Adipocyte (in vitro differentiated cells): ENCODE measurements at regions not wholly inside any gene's neighbourhood (a gene's known extent, or its start where the extent isn't known, plus 50 kb on each side); places are given as distances from the start of the nearest gene placed in this dataset.

Source experiments
- DNase-seq: peaks from one replicate; pipeline ENCODE4 v3.0.0-alpha.2; 2015; ENCODE audit warnings: low read depth
- H3K27me3 ChIP-seq: replicated peaks from 2 replicates; pipeline ENCODE4 v1.7.0; 2013; ENCODE audit warnings: mild to moderate bottlenecking, low read length, moderate library complexity; ENCODE audit not compliant: control insufficient read depth, insufficient read depth
- H3K36me3 ChIP-seq: 2 replicates; pipeline ENCODE4 v1.7.0; 2013; ENCODE audit warnings: low read length, mild to moderate bottlenecking, moderate library complexity; ENCODE audit not compliant: control insufficient read depth, insufficient read depth, severe bottlenecking
- H3K4me1 ChIP-seq: 2 replicates; pipeline ENCODE4 v1.7.0; 2013; ENCODE audit warnings: mild to moderate bottlenecking, low read length, moderate library complexity; ENCODE audit not compliant: control insufficient read depth, insufficient read depth
- H3K4me3 ChIP-seq: 2 replicates; pipeline ENCODE4 v1.7.0; 2013; ENCODE audit warnings: mild to moderate bottlenecking, low read length, moderate library complexity
- H3K9ac ChIP-seq: 2 replicates; pipeline ENCODE4 v1.7.0; 2013; ENCODE audit warnings: mild to moderate bottlenecking, low read length, moderate library complexity
- H3K9me3 ChIP-seq: 2 replicates; pipeline ENCODE4 v1.7.0; 2013; ENCODE audit warnings: mild to moderate bottlenecking, low read length, moderate library complexity; ENCODE audit not compliant: control insufficient read depth

DNA sequence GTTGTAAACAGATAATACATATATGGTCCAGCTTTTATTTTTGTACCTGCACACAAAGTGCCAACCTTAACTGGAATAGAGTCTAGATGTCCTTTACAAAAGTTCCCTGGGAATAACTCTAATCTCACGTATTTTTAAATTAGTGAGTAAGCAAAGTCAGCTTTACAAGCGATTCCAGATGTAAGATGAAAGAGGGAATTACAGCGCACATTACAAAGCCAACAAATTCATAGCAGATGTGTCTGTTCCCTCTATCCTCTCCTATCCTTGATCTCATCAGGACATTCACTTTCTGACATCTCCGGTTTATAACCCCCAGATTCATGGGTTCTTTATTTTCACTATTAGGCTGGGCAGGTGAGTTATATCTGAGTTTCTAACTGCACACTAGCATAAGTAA, 406.8 kb upstream of the ZNF385D start:
- Histone ChIP-seq H3K27me3 (no peaks in the 10 kb centered on the region), H3K4me1 (no peaks in the 10 kb centered on the region), H3K9me3 (no peaks in the 10 kb centered on the region), H3K4me3 (no peak overlapping the region), H3K36me3 (no peaks in the 10 kb centered on the region), H3K9ac (no peak overlapping the region)
- no peak for DNase-seq

DNA sequence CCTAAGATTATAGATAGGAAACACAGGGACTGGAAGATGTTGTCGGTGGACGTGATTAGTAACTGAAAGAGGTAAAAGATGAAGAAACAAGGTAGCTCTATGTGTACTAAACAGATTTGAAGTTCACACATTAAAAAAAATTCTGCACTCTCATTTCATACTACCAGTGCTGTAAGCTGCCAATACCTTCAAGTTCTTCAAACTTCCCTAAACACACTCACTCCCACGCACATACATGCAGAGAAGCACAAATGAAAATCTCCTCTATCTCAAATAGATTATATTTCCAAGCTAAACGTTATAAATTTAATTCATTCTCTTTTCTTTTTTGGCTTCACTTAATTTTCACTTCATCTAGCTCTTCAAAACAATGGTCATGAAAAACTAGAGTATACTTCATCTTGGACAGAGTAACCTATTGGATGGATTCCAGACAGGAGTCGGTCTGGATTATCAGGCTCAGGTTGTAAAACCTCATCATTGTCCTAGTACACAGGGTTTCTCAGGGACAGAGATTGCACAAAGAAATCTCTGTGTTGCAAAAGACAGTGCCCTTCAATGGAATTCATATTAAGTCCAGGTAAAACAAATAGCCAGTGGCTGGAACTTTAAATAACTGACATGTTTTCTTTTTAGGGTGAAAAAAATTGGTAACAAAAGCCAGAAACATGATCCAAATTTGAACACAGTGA, 408.1 kb upstream of the ZNF385D start:
- Histone ChIP-seq H3K27me3 (no peaks in the 10 kb centered on the region), H3K9ac (no peak overlapping the region), H3K9me3 (no peaks in the 10 kb centered on the region), H3K36me3 (no peaks in the 10 kb centered on the region), H3K4me1 (no peaks in the 10 kb centered on the region), H3K4me3 (no peak overlapping the region)
- no peak for DNase-seq

DNA sequence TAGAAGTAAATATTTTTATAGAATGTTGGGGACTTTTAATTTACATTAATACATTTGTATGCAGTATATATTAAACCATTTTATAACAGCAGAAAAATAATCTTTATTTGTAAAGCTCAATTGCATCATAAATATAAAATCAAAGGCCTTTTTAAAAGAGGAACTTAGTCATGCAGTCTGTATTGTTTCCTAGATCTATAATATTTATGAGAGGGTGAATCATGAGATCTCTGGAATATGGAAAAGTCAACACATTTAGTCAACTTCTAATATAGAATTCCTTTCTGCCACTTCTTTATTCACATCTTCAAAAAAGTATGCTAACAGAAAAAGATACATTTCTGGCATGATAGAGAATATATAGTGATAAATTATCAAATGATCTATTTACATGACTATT, 410.3 kb upstream of the ZNF385D start:
- H3K9me3 ChIP-seq = no peaks in the 10 kb centered on the region
- no peak overlapping the region for H3K4me3 ChIP-seq
- no peak for DNase-seq
- no peaks in the 10 kb centered on the region for H3K4me1 ChIP-seq
- H3K36me3 ChIP-seq = no peaks in the 10 kb centered on the region
- no peak overlapping the region for H3K9ac ChIP-seq
- H3K27me3 ChIP-seq = no peaks in the 10 kb centered on the region

DNA sequence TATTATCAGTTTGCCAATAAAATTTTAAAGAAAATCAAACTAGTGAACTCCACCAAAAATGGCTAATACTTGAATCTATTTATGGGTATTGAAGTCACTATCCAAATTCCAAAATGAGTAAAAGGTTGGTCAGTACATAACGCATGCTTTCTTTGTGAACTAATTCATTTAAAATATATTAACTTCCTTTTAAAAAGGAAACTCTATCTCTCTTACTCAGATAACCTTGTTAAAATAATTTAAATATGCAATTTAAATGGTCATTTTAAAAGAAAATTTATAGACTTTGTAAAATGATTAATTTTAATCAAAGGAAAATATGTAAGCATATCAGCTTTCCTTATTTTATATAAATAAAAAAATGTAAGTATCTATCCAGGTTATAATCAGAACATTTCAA, 419.4 kb upstream of the ZNF385D start:
- no peak overlapping the region for H3K4me3 ChIP-seq
- no peak overlapping the region for H3K9ac ChIP-seq
- H3K27me3 ChIP-seq = no peaks in the 10 kb centered on the region
- no peak for DNase-seq
- H3K36me3 ChIP-seq = no peaks in the 10 kb centered on the region
- H3K4me1 ChIP-seq = no peaks in the 10 kb centered on the region
- H3K9me3 ChIP-seq = peaks cover 6% of the 10 kb centered on the region

DNA sequence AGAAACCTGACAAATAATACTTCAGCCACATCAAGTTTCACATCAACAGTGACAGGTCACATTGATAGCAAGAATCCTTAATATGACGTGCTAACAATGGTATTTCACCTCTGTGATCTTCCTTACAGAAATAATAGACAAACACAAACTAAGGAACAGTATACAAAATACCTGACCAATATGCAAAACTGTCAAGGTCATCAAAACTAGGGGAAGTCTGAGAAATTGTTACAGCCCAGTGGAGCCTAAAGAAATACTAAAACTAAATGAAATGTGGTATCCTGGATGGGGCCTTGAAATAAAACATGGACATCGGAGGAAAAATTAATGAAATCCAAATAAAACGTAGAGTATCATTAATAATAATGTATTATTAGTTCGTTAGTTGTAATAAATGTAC, 422.0 kb upstream of the ZNF385D start:
- no peaks in the 10 kb centered on the region for H3K36me3 ChIP-seq
- H3K4me3 ChIP-seq = no peak overlapping the region

DNA sequence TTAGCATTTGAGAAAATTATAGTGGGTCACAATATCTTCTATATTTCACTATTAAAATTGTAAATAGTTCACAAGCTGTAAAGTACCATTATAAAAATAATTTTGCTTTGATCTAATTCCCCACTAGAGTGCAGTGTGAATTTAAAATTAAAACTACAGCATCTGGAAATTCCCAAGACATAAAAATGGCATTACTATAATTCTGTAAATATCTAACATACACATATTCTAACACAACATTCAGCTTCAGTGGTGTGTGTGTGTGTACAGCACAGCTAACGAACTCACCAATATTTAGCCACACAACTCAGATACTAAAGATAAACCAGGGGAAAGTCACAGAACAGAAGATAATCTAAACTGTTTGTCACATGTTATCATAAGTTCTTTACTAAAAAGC, 424.9 kb upstream of the ZNF385D start:
- Histone ChIP-seq H3K36me3 (no peaks in the 10 kb centered on the region), H3K4me1 (no peaks in the 10 kb centered on the region), H3K27me3 (no peaks in the 10 kb centered on the region), H3K4me3 (no peak overlapping the region), H3K9ac (no peak overlapping the region), H3K9me3 (no peaks in the 10 kb centered on the region)
- peak; percentile 52 for DNase-seq

More for the DNA sequence above, 422.0 kb upstream of the ZNF385D start:
- DNase-seq = no peak
- no peaks in the 10 kb centered on the region for H3K9me3 ChIP-seq
- no peaks in the 10 kb centered on the region for H3K27me3 ChIP-seq
- no peaks in the 10 kb centered on the region for H3K4me1 ChIP-seq
- no peak overlapping the region for H3K9ac ChIP-seq

DNA sequence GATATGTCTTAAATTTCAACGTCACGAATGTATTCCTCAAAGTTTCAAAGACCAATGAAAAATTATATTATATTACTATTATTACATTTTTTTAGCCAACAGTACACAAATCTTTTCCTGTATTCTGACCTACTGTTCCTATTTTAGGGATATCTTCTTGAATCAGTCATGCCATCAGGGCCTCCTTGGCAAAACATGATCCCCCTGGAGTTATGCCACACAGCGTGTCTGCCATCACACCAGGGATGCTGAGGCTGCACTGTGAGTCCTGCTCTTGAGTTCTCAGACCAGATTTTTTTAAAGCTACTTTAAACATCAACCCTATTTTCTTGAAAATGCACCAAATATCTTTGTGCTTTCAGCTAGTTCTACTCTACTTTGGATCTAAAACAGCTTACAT, 425.9 kb upstream of the ZNF385D start:
- H3K9me3 ChIP-seq = no peaks in the 10 kb centered on the region
- H3K4me1 ChIP-seq = no peaks in the 10 kb centered on the region
- H3K36me3 ChIP-seq = no peaks in the 10 kb centered on the region
- H3K9ac ChIP-seq = no peak overlapping the region
- no peak overlapping the region for H3K4me3 ChIP-seq
- no peaks in the 10 kb centered on the region for H3K27me3 ChIP-seq
- no peak for DNase-seq

DNA sequence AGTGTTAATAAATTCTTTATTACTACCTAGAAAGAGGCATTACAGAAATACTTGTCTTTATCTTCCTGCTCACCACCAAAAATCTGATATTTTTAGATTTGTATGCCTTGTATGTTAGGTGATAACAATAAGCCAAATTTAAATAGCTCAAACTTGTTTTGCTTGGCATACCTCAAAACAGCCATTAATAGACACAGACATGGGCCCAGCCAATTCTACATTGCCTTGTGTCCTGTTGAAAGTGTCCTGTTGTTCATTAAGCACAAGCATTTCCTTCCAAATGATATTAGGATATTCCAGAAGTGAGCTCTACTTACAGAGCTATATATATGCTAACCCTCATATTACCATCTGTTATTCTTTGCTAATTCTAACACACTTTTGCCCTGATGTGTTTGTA, 438.6 kb upstream of the ZNF385D start:
- no peaks in the 10 kb centered on the region for H3K9me3 ChIP-seq
- H3K9ac ChIP-seq = no peak overlapping the region
- H3K4me1 ChIP-seq = no peaks in the 10 kb centered on the region
- no peaks in the 10 kb centered on the region for H3K27me3 ChIP-seq
- DNase-seq = no peak
- no peaks in the 10 kb centered on the region for H3K36me3 ChIP-seq
- H3K4me3 ChIP-seq = no peak overlapping the region

DNA sequence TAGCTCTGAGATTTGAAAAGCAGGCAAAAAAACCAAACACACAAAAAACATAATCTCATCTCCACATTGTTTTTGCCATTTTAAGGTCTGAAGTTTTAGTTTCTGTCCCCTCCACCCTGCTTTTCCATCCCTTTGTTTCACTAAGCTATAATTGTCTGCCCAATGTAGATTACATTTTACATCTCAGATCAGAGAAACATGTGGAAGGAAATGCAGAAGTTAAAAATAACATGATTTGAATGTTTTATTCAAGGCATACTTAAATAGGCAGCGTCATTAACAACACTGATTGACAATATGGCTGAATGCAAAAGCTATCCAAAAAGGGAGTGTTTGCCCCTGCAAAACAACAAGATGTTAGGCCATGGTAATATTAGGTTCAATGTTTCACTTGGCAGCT, 448.1 kb upstream of the ZNF385D start:
- H3K9ac ChIP-seq = no peak overlapping the region
- no peaks in the 10 kb centered on the region for H3K36me3 ChIP-seq
- H3K4me3 ChIP-seq = no peak overlapping the region
- H3K27me3 ChIP-seq = no peaks in the 10 kb centered on the region
- no peak for DNase-seq
- no peaks in the 10 kb centered on the region for H3K4me1 ChIP-seq
- no peaks in the 10 kb centered on the region for H3K9me3 ChIP-seq

DNA sequence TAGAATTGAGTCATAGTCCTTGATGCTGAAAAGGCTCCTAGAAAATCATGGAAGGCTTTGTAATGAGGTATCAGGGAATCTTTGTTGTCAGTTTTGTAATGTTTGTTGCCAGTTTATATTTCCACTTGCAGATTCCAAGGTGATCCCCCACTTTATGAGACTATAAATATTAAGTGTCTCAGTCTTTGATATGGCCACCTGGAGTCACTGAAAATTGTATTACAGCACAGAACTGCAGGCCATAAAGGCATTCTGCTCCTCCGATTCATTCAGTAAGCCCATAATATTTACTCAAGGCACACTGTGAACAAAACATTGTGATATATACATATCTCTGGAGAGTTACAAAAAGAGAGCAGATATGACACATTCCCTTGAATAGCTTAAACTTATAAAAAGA, 457.8 kb upstream of the ZNF385D start:
- H3K4me3 ChIP-seq = no peak overlapping the region

DNA sequence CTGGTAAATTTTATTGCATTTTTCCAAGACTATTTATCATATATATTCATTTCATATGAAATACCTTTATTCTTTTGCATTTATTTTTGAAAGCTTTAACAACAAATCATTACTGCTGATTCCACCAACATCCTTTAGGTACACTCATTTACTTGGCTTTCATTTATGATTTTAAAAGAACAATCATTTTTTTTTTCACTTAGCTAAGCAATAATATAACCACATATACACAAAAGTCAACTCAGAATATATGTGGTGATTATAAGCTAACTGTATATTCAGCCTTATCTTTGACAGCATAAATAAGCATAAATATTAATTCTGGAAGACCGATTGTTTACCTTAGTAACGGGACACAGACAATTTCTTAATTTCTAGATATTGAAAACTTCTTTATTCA, 458.6 kb upstream of the ZNF385D start:
- no peak for DNase-seq
- Histone ChIP-seq H3K27me3 (no peaks in the 10 kb centered on the region), H3K36me3 (no peaks in the 10 kb centered on the region), H3K9me3 (no peaks in the 10 kb centered on the region), H3K9ac (no peak overlapping the region), H3K4me3 (no peak overlapping the region), H3K4me1 (no peaks in the 10 kb centered on the region)

More for the DNA sequence above, 457.8 kb upstream of the ZNF385D start:
- H3K36me3 ChIP-seq = no peaks in the 10 kb centered on the region
- DNase-seq = no peak
- H3K9ac ChIP-seq = no peak overlapping the region
- H3K9me3 ChIP-seq = no peaks in the 10 kb centered on the region
- H3K27me3 ChIP-seq = no peaks in the 10 kb centered on the region
- no peaks in the 10 kb centered on the region for H3K4me1 ChIP-seq

DNA sequence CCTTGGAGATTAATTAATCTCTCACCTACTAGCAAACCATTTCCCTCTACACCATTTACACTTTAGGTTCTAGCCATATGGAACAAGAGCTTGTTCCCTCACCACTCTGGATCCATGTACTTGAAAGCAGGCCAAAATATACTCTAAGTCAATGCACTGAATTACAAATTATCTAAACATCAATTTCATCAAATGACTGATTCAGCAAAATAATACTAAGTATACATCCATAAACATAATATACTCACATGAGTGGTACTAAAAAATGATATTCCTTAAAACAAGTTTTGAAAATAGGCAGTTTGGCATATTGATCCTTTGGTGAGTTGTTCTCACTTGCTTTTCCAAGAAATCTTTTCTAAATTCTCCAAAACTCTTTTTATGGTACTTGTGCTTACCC, 459.7 kb upstream of the ZNF385D start:
- Histone ChIP-seq H3K4me1 (no peaks in the 10 kb centered on the region), H3K9me3 (no peaks in the 10 kb centered on the region), H3K4me3 (no peak overlapping the region), H3K9ac (no peak overlapping the region), H3K27me3 (no peaks in the 10 kb centered on the region), H3K36me3 (no peaks in the 10 kb centered on the region)
- DNase-seq = no peak
